ENCODE measurements at regions not wholly inside any gene's neighbourhood (a gene's known extent, or its start where the extent isn't known, plus 50 kb on each side); places are given as distances from the start of the nearest gene placed in this dataset.

- Histone ChIP-seq H2BK120ac (ENCODE audit: low read depth, low read length, poor library complexity, severe bottlenecking) (no peak overlapping the region), H3K4me1 (ENCODE audit: insufficient read depth, low read length) (no peaks in the 10 kb centered on the region), H3K27ac (ENCODE audit: insufficient read length, low read depth, low read length) (no peak overlapping the region), H3K23ac (ENCODE audit: insufficient read length, low read depth, low read length) (no peak overlapping the region), H3K27me3 (ENCODE audit: insufficient read depth, low read length) (no peaks in the 10 kb centered on the region), H3K23me2 (ENCODE audit: insufficient read length, low read depth, low read length, poor library complexity, severe bottlenecking) (no peaks in the 10 kb centered on the region), H3K9me3 (ENCODE audit: control insufficient read depth, low read depth, low read length) (peaks cover 5% of the 10 kb centered on the region), H2AK5ac (ENCODE audit: insufficient read length, low read length) (no peak overlapping the region), H2BK20ac (ENCODE audit: low read depth, low read length, poor library complexity, severe bottlenecking) (no peak overlapping the region), H3K14ac (ENCODE audit: insufficient read depth, low read length) (no peak overlapping the region), H2AFZ (ENCODE audit: low read length) (no peak overlapping the region), H2BK12ac (ENCODE audit: insufficient read length, low read depth, low read length) (no peak overlapping the region), H4K5ac (ENCODE audit: insufficient read length, low read depth, low read length) (no peak overlapping the region), H4K8ac (replicated peaks; ENCODE audit: insufficient read length, low read depth, low read length) (no peak overlapping the region), H3K4ac (ENCODE audit: low read depth, low read length) (no peak overlapping the region), H3T11ph (ENCODE audit: low read length) (no peak overlapping the region), H4K91ac (ENCODE audit: insufficient read length, low read depth, low read length) (no peak overlapping the region), H3K9ac (ENCODE audit: extremely low read depth, insufficient read length, low read length) (no peak overlapping the region), H3K4me2 (ENCODE audit: insufficient read depth, insufficient read length, low read length) (no peak overlapping the region), H3K79me1 (ENCODE audit: insufficient read depth, low read depth, low read length, poor library complexity, severe bottlenecking) (no peaks in the 10 kb centered on the region), H3K79me2 (ENCODE audit: insufficient read depth, low read length) (no peaks in the 10 kb centered on the region), H3K18ac (ENCODE audit: insufficient read length, low read depth, low read length) (no peak overlapping the region), H2BK5ac (ENCODE audit: insufficient read length, low read length) (no peak overlapping the region), H3K56ac (ENCODE audit: insufficient read length, low read depth, low read length) (no peak overlapping the region), H2BK15ac (ENCODE audit: low read depth, low read length) (no peak overlapping the region), H4K20me1 (ENCODE audit: control insufficient read depth, insufficient read depth, insufficient read length) (no peaks in the 10 kb centered on the region)
- Mint-ChIP-seq H3K27me3 (ENCODE audit: low read depth) (no peaks in the 10 kb centered on the region), H3K4me3 (no peak overlapping the region), H3K36me3 (ENCODE audit: insufficient read depth in 1 of 3, low read depth in 3 of 3) (peaks cover 1 to 22% (median 17%) of the 10 kb centered on the region in 3 experiments; a peak in 5 of 7 replicates), H3K4me1 (peaks cover 7 to 11% of the 10 kb centered on the region in 2 experiments), H3K27ac (peak overlapping the region in 1 of 3 experiments; percentile 52; a peak in 1 of 7 replicates), H3K9me3 (peaks cover 0 to 3% of the 10 kb centered on the region in 2 experiments; a peak in 1 of 5 replicates)
- no CpG with 5 or more reads among the region's 2 CpGs for WGBS (ENCODE audit: extremely low coverage, insufficient read length, low lambda C conversion rate)
- no peak for TF ChIP-seq CTCF (conservative IDR thresholded peaks at IDR 0.05)
- no peak for DNase-seq
Observed at GRCh38 chr2:185567196-185567595, 171.4 kb upstream of the FSIP2 start.

Measured in H9 (cell line).